HG03575 (cell line): ENCODE measurements at regions not wholly inside any gene's neighbourhood (a gene's known extent, or its start where the extent isn't known, plus 50 kb on each side); places are given as distances from the start of the nearest gene placed in this dataset.

Experiments
- ATAC-seq: cut with Tn5 transposase; IDR thresholded peaks from one replicate; pipeline ENCODE4 v1.9.1; 2021; ENCODE audit not compliant: unreplicated experiment, insufficient number of reproducible peaks, low FRiP score; ENCODE audit errors: extremely low read depth

DNA sequence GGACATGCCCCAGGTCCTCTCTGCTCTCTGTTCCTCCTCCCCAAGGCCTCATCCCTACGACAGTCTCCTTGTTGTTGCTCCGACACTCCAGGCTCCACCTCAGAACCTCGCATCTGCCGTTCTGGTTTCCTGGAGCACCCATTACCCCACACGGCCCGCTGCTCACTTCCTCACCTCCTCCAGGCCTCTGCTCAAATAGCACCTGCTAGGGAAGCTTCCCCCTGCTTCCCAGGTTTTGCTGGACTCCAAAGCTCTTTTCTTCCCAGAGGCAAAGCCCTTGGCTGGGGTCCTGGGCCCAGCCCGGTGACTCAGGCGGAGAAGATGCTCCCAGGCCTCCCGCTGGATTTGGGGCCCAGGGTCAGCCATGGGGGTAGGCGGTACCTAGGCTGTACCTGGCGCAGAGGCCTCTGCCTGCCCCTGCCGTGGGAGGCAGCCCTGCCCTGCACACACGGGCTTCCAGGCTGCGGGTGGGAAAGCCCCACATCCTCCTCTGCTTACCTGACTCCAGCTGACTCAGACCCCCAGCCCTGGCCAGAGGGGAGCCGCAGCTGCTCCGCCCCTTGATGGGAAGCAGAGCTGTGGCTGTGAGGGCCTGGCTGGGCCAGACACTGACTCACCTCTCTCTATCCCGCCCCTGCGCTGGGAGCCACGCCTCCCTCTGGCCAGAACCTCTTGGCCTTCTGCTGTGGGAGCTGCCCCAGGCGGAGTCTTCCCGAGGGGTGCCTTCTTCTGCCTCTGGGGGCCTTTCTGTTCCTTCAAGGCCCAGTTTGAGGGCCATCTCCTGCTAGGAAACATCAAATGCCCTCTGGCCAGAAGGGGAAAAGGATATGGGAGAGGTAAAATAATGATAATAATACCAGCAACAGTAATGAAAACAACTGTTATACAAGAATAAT, 130.5 kb downstream of the CEBPB start:
- no peak for ATAC-seq

DNA sequence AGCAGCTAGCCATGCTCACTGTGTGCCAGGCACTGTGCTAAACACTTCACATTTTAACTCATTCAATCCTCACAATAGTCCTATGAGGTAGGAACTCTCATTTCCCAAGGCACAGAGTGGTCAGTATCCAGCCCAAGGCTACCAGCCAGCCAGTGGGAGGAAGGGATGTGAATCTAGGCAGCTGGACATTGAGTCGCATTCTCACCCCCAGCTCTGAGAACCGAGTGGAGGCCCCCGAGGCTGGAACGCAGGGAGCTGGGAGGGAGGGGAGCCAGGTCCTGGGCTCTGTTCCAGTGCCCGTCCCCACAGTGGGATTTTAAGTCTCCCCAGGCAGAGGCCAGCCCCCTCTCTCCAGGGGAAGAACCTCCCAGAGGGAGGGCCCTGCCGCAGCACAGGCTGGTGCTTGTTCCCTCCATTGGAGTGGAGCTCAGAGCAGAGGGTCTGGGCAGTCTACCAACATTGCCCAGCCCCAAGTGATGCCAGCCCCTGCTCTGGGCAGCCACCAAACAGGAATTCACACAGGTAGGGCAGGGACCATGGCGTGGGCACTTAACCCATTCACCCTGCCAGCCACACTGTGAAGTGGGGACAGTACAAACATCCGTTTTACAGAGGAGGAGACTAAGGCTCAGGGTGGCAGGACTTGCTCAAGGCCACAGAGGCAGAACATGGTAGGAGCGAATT, 131.3 kb downstream of the CEBPB start:
- ATAC-seq = no peak

- no peak for ATAC-seq
These were observed 132.1 kb downstream of the CEBPB start for GRCh38 chr20:50322703-50323131.

GRCh38 chr20:50323209-50323608, 132.6 kb downstream of the CEBPB start:
- ATAC-seq = no peak

- ATAC-seq = no peak
These were observed 133.4 kb downstream of the CEBPB start for GRCh38 chr20:50323777-50324775.

GRCh38 chr20:50325215-50325614, 134.6 kb downstream of the CEBPB start:
- no peak for ATAC-seq

DNA sequence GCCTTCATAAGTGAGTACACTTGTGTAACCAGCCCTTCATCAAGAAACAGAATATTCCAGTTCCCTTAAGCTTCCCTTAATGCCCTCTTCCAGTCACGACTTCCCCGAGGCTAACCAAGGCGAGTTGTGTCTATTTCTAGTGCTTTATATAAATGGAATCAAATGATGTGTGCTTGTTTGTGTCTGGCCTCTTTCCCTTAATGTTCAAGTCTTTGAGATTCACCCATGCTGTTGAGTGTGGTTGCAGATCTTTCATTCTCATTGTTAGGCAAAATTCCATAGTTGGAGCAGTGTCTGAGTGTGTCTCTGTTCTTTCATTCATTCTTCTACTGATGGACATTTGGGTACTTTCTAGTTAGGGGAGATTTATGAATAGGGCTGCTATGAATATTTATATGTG, 135.0 kb downstream of the CEBPB start:
- no peak for ATAC-seq

- no peak for ATAC-seq
These were observed 137.0 kb downstream of the CEBPB start for GRCh38 chr20:50327666-50328065.

DNA sequence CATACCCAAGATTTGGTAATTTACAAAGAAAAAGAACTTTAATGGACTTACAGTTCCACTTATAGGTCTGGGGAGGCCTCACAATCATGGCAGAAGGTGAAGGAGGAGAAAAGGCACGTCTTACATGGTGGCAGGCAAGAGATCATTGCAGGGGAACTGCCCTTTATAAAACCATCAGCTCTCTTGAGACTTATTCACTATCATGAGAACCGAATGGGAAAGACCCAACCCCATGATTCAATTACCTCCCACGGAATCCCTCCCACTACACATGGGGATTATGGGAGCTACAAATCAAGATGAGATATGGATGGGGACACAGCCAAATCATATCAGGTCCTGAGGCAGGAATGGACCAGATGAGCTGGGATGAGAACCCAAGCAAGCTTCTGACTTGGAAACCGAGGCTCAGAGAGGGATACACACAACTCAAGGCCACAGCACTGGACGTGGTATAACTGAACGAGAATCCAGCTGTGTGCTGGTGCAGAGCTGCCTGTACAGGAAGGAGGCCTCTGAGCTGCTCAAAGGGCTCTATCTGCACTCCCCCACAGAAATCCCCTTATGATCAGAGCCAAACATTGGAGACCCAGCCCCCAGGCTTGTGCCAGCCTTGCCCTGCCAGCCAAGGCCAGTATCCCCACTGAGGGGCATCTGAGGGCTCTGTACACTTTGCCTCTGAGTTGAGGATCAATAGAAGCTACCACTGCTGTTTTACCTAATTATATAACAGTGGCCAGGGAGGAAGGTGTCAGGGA, 137.8 kb downstream of the CEBPB start:
- no peak for ATAC-seq

GRCh38 chr20:50328996-50329898, 138.6 kb downstream of the CEBPB start:
- ATAC-seq = no peak

DNA sequence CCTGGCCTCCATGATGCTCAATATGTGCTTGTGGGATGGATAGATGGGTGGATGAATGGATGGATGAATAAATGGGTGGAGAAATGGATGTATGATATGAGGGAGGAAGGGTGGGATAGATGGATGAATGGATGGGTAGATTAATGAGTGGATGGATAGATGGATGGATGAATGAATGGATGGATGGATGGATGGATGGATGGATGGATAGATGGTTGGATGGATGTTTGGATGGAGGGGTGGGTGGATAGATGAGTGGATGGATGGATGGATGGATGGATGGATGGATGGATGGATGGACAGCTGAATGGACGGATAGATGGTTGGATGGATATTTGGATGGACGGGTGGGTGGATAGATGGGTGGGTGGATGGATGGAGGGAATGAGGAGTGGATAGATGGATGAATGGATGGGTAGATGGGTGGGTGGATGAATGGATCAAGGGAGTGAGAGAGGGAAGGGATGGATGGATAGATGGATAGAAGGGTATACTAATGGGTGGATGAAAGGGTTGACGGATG, 139.4 kb downstream of the CEBPB start:
- ATAC-seq = no peak

DNA sequence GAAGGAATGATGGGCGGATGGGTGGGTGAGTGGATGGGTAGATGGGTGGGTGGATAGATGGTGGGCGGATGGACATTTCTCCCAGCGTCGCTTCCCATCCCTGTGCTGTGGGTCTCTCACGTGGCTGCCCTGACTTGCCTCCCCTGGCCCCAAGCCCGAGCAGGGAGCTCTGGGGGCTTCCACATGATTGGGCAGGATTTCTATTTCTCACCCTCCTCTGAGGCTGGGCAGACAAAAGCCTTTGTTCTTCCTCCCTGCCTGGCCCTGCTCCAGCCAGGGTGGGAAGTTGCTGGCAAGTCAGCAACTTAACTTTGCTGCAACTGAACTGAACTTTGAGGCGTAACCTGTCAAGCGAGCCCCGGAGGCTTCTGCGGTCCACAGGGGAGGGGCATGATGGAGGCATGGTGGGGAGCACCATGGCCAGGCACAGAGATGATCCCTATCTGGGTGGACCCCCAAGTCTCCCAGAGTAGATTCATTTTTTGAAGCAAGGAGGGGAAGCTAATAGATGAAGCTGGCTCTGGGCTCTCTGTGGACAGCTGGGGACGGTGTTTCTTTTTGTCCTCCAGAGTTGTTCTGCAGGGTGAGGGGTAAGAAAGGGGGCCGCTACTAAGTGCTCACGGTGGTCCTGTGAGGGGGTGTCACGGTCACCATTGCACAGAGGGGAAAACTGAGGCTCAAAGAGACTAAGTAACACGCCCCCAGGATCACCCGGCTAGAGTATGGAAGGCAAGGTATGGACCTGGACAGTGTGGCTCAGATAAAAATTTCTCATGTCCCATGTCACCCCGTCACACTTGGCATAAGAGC, 140.1 kb downstream of the CEBPB start:
- no peak for ATAC-seq

DNA sequence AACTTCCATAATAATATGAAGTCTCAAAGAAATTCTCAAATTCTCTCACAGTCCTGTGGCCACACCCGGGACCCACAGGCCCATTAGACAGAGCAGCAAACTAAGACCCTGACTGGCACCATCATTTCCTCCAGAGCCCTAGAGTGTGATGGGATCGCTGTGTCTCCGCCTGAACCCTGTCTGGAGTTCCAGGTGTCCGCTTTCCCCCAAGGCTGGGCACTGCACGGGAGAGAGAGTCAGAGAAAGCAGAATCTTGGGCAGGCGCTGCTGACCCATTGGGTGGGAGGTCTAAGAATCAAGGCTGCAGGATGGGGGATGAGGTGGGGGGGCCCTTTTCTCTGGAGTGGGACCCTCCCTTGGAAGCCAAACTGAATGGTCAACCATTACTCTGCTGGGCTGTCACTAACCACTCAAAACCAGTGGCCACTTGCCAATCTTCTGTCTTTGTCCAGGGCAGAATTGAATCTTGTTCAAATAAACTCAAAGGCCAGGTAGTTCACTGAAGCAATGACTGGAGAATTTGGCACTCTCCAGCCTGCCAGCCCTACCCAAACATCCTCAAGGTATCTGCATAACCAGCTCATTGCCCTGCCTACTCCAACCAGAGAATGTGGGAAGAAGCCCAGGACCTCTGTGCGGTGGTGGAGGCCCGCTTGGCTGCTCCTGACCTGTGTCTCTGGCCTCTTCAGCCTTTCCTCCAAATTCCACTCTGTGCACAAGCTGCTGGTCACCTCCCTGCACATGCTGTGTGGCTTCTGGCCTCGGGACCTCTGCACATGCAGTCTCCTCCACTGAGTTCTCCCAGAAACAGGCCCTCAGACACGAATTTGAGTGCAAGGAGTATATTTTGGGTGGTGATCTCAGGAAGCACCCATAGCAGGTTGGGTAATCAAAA, 141.1 kb downstream of the CEBPB start:
- ATAC-seq = no peak

DNA sequence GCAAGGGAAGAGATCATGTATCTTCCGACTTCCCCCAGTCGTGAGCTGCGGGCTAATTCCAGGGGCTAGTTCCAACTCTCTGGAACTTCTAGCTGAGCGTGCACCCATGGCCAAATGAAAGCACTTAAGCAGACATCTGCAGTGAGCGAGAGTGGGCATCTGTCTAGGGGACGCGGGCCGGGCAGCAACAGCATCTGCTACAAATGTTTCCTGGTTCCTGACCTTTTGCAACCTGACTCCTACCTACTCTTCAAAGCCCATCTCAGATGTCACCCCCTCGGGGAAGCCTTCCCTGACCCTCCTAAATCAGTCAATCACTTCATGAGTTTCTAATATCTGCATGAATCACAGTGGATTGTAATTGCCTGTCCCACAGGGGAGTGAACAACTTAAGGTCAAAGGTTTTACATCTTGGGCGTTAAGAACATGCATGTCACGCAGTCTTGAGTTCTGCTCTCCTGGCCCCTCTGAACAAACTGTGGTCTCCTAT, 141.9 kb downstream of the CEBPB start:
- ATAC-seq = no peak

GRCh38 chr20:50333131-50333670, 142.6 kb downstream of the CEBPB start:
- no peak for ATAC-seq
